Activated CD8-positive, alpha-beta memory T cell treated with anti-CD3 and anti-CD28 coated beads for 48 hours (primary cell): ENCODE measurements at regions not wholly inside any gene's neighbourhood (a gene's known extent, or its start where the extent isn't known, plus 50 kb on each side); places are given as distances from the start of the nearest gene placed in this dataset.
"Not testable (repeated sequence)": the region's sequence is repeated elsewhere in the genome, so short reads cannot be mapped to it uniquely, and the experiment has no call there.

Experiments used
- DNase-seq, 3 experiments: peaks; one replicate each; pipeline ENCODE4 v3.0.0-alpha.2; 2020; ENCODE audit warnings: low read depth in 2 of 3, low spot score in 2 of 3

DNA sequence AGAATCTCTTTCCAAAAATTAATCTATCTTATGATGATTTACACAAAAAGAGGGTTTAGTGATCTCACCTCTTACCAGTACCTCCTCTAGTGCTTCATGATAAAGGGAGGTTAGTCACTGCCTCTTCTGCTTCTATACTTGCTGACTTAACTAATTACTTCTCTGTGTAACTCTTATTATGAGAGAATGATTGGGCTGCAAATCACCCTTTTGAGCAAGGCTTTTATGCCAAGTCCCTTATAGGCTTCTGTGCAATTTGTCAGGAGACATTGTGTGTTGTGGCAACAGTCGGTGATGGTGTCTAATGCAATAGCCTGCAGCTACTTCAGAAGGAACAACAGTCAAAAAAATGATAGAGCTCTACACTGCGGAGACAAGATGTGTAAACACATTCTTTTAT, 1568.1 kb upstream of the GOT2 start:
- DNase-seq: no peak

DNA sequence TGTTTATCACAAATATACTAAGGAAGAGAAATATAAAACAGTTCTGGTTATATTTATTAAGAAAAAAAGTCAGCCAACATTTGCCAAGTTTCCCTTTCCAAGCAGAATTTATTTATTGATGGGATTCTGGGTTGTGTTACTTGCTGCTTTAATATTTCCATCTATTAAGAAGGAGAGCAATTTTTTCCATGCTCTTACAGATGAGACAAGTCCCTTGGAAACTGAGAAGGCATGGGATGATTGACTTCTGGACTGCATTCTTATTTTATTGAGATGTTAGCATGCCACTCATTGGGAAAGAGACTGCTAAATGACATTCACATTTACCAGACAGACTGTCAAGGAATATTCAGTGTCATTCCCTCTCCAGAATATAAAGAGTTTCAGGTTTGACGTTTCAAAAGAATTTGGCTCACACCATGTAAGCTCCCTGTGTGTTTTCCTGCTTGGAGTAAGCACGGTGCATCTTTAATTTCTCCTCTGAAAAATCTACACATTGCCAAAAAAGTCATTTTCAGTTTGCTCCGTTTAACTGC, 1565.2 kb upstream of the GOT2 start:
- DNase-seq: no peak

DNA sequence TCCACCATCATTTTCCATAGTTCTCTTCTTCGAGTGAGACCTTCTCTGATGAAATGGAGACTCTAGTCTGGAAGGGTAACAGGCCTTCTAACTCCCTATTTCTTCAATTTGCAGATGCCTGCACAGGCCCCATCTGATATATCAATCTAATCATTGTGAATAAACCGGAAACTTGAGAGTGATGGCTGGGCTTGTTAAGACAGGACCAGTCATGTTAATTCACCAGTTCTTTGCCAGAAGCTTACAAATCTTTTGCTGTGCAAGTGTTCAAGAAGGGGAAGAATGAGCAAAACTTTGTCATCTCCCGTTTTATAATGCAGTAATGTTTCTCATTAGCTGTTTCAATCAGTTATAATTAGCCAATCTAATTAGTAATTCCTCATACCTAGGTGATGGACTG, 1561.3 kb upstream of the GOT2 start:
- DNase-seq: no peak

DNA sequence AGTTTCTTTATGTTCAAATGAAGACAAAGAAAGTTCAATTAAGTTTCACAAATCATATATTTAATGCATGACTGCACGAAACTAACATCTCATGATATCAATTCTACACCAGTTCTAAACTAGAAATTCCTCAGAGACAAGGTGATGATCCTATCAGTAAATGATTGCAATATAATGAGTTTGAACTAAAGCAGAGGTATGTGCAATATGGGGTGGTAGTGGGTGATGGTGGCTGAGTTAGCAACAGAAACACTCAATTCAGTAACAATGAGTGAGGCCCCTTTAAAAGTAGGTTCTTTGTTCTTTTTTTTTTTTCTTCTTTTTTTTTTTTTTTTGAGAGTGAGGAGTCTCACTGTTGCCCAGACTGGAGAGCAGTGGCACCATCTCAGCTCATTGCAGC, 1551.7 kb upstream of the GOT2 start:
- DNase-seq: no peak

DNA sequence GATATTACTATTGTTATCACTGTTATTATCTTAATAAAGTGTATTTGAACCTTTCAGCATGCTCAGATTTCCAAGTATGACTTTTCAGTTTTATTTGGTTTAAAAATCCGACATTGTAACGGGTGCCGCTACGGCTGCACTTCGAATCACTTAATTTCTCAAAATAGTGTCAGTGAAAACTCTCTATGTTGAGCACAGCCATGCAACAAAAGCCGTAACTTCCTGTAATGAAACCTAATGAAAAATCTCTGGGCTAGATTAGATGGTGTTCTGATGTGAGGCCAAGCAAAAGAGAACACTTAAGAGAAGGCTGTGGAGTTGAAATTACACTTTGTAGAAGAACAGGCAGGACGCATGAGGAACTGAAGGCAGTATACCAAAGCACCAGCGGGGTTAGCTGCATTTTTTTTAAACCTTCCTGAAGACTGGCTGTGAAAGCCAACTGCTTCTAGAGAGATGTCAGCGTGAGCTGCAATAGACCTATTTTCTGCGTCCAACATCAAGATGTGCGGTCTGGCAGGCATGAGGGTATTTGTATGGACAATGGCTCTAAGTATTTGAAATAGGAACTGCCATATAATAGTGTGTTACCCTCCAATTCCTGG, 1545.0 kb upstream of the GOT2 start:
- DNase-seq: no peak

DNA sequence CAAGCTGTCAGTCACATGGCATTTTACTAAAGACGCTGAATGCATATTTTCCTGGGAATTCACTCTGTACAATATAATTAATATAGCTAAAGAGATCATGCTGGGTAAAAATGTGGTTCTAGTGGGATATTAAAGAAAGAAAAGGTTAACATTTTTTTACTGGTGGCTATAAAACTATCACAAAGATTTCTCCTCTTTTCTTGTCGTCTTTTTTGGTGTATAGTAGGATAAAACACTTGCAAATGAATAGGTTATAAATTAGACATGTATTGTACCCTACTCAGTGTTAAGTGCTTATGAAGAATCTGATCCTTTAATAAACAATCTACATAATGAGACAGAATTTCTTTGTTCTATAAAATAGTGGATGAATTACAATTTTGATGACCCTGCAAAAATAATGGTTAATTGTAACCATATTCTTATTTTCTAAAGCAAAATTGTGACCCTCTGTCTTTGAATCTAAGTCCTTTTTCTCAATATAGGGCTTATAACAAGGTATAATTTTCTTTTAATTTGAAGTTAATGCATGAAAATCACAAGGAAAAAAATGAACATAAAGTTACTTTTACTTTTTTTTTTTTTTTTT, 1540.4 kb upstream of the GOT2 start:
- DNase-seq: no peak

DNA sequence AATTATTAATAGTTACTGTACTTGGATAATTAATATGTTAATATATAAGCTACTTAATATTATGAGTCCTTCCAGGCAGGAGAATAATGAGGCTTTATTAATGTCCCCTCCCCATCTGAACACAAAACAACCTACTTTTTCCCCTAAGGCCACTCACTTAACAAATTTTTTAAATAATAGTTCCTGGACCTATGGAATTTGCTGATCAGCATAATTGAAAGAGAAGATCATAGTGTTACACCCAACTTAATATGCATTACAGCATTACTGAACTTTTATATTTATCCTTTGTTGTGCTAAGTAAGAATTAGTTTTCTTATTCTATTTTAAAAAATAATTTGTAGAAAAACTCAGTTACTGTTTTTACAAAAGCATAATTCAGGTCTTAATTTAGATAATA, 1537.7 kb upstream of the GOT2 start:
- no peak for DNase-seq

DNA sequence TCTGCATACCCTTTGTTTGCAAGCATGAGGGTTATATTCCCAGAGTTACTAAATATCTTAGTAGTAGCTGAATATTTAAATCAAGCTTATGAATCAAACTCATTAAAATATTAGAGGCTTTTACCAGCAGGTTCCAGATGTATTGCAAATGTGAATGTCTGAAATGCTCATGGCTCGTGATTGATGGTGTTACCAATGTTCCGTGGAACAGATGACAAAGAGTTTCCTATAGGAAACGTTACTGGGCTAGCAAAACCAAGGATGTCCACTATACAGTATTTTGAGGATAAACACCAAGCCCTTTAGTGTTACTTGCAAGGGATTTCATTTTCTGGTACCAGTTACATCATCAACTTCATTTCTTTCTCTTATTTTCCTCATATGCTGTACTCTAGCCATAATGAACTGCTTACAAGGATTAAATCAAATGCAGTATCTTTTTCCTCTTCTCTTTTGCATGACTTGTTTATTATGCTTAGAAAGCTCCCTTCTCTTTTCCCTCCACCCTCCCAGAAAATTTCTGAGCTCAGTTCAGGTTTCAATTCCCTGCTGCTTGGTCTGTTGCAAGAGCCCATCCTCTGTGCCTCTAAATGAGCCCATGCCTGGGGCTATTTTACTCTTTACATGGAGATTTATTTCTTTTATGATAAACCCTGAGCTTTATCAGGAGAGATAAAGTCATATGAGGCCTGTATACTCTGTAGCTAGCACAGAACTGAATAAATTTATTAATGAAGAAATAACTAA, 1537.1 kb upstream of the GOT2 start:
- DNase-seq: no peak

DNA sequence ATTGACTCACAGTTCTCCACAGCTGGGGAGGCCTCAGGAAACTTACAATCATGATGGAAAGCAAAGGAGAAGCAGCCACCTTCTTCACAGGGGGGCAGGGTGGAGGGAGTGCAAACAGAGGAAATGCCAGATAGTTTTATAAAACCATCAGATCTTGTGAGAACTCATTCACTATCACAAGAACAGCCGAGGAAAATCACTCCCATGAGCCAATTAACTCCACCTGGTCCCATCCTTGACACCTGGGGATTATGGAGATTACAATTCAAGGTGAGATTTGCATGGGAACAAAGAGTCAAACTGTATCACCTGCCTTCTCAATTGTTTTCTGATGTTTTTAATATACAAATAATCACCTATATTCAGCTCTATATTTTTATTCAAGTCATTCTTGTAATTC, 1527.3 kb upstream of the GOT2 start:
- no peak for DNase-seq

DNA sequence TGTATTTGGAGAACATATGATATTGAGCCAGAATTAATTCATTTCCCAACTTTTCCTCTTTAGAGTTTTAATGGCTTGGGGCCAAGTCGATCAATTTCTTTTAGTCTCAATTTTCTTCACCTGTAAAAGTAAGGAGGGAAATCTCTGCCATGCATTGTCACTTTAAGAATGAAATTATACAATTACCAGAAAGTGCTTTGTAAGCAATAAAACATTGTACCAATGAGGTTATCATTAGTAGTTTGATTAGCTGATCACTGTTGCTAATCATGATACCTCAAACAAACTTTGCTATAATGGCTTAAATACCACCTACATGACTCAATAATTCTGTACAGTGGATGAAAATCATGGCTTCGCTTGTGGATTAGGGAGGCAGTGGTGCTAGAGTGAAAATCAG, 1525.8 kb upstream of the GOT2 start:
- DNase-seq: no peak

DNA sequence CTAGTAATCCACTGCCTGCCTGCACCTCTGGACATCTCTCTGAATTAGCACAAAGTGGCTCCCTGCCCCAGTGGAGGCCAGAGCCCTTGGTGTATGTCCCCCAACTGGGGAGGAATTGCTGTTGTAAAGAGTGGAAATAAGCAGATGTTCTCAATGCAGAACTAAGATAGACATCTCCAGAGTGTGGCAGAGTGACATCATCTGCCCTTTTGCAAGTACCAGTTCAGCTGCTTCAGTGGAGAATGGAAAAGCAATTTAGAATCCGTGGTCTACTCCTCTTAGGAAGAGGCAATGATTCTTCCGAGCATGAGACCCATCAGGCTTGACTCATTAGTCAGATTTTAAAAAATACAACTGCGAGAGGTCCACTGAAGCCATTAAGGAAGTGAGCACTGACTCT, 1512.0 kb upstream of the GOT2 start:
- DNase-seq: no peak

DNA sequence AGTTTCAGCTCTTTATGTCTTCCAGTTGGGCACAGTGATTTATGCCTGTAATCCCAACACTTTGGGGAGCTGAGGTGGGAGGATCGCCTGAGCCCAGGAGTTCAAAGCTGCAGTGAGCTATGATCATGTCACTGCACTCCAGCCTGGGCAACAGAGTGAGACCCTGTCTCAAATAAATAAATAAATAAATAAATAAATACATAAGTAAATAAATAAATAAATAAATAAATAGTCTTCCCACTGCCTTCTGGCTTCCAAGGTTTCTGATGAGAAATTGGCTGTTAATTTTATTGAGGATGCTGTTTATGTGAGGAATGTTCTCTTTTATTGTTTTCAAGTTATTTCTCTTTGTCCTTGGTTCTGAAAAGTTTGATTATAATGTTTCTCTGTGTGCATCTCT, 1507.6 kb upstream of the GOT2 start:
- DNase-seq: no peak

DNA sequence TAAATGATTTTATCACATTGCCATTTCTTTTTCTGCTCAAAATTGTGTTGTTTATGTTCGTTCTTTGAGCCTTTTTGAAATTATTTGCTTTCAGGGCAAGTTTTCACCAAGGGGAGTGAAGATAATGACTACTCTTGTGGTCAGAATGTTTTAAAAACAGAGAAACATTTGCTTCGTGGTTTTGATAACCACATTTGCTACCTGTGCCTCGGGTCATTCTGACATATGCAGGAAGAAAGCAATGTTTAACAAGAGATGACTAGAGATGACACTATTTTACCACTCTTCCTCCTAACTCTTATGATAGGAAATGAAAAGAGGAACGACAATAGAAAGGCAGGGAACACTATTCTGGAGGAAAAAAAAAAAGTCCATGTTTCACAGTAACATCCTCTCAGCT, 1496.5 kb upstream of the GOT2 start:
- no peak for DNase-seq

DNA sequence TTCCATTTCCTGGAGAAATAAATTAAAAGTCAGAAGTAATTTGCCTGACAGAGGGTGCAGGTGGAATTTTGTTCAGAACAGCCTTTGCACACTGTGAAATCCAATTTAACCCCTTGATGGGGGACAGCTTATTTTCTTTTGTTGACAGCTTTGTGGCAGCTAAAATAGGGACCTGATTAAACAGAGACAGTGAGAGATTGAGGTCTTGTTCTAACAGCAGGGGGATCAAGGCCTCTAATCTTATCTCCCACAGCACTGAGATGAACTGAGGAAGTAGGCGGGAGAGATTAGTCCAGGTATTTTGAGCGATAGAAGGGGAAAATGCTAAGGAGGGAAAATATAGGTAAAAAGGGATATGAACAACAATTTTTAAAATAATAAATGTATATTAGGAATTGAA, 1491.4 kb upstream of the GOT2 start:
- DNase-seq: no peak

DNA sequence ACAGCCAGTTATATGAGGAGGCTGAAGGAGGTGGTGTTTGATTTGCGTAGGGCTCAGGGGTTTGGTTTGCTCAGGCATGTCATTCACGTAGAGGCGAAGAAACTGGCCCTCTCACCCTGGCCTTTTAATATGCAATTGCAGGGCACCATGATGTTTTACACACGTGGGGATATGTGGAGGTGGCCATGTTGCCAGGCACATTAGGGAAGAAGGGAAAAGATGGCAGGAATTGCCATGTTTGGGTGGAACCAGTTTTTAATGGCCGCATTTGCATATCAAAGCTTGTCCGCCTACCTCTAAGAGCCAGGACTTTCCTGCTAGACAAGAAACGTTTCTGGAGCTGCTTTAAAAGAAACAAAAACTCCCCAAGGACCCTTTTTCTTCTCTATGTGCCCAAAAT, 1483.7 kb upstream of the GOT2 start:
- DNase-seq: no peak

DNA sequence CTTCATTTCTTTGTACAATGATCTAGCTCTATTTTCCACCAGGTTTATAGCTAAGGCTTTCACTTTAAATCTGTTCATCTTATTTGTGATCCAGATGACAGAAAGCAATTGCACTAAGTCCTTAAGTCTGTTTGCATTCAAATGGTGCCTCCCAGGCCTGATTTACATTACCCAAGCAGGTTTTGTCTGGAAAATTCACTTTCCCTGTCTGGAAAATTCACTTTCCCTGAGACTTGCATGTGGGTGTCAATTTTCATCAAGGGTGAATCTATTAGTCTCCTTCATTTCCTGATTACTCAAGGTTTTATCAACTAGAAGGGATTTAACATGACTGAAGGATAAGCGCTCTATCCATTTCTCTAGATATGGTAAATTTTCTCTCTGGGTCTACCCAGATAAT, 1480.2 kb upstream of the GOT2 start:
- no peak for DNase-seq

DNA sequence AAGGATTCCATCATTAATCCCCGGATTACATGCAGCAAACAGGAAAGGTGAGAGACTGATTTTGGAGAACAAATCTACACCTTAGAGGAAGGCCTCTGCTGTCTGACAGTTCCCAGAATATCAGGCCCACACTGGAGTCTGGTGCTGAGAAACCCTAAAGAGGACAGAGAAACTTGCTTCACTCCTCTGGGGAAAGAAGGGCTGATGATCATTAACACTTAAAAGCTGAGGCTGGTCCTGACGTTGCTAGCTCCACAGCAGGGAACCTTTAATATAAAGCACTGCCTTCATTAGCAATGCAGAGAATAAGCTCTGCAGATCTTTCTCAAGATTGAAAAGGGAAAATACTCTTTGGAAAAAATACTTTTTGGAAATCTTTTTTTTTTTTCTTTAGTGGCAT, 1472.4 kb upstream of the GOT2 start:
- DNase-seq: no peak

DNA sequence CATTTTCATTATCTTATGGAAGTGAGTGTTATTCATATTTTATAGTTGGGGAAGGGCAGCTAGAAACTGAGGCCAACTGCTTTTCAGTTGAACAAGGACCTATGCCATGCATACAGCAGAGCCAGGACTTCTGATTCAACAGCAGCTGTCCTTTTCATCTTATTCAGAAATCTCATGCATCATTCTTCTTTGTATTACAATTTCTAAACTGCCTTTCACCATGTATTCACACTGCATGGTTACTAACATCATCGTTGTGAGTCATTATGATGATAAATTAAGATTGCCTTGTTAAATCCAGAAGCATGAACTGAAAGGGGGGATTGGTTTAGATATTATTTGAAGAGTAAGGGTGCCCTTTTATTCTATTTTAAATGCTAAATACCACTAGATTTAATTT, 1470.1 kb upstream of the GOT2 start:
- DNase-seq: no peak

DNA sequence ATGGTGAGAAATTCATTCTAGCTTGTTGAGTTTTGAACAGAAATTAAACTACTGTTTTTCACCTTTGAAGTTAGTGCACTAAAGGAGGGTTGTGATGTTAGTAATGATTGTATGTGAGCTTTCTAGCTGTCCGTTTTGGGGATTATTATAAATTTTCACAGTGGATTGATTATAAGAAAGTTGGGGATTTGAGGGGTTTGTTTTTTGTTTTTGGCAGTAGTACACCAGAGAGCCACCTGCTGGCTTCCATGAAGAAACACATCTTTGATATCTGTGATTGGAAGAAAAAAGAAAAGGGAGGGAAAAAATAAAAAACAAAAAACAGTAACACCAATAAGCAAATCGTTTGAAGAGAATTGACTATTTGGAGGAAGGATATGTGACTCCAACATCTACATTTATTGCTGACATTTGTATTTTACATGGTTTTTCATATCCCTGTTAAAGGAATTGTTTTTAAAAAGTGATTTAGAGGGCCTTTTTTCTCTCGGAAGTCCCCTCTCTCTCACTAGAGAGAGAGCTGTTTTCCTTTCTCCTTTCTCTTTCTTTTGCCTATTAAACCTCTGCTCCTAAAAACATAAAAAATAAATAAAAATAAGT, 1469.5 kb upstream of the GOT2 start:
- no peak for DNase-seq

DNA sequence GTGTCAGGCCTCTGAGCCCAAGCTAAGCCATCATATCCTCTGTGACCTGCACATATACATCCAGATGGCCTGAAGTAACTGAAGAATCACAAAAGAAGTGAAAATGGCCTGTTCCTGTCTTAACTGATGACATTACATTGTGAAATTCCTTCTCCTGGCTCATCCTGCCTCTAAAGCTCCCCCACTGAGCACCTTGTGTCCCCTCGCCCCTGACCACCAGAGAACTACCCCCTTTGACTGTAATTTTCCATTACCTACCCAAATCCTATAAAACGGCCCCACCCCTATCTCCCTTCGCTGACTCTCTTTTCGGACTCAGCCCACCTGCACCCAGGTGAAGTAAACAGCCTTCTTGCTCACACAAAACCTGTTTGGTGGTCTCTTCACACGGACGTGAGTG, 1466.6 kb upstream of the GOT2 start:
- DNase-seq: not testable (repeated sequence)

DNA sequence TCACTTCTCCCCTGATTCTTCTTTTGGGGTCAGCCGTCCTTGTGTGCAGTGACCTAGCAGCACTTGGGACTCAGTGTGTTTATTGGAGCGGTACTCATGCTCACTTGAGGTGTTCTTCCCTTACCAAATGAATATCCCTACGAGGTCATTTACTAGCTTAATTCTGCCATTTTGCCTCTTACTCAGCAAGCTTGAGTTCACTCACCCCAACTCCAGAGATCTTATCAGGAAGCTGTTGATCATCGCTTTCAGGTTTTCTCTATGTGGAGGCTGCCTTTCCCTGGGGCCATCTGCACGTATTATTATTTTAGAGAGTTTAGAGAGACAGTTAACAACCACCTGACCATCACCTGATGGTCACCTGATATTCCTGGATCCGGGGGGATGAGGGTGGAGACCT, 1466.0 kb upstream of the GOT2 start:
- no peak for DNase-seq

DNA sequence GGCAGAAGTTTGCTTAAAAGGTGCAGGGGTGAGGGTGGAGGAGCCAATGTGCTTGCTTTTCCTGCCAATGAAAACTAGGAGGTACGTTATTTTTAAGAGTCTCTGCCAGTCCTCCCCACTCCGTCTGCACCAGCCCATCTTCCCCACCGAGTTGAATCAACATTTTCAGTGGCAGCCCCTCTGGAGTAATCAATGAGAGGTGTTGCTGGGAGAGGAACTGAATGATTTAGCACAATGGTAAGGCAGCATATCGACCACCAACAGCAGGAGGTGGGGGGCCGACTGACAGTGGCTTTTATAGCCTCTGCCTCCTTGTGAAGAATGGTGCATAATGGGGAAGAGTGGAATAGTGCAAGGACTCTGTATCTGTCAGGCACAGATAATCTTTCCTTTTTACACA, 1465.0 kb upstream of the GOT2 start:
- DNase-seq: no peak
